Left cardiac atrium (tissue), 4 donors: ENCODE measurements at regions not wholly inside any gene's neighbourhood (a gene's known extent, or its start where the extent isn't known, plus 50 kb on each side); places are given as distances from the start of the nearest gene placed in this dataset.
"Not testable (repeated sequence)": the region's sequence is repeated elsewhere in the genome, so short reads cannot be mapped to it uniquely, and the experiment has no call there.

Experiments used
- ATAC-seq, 2 donors: fragments of 200-7000 bp; cut with Tn5 transposase; one replicate each; pipeline ENCODE4 v1.9.1; 2020; ENCODE audit warnings: mild to moderate bottlenecking in 2 of 2, moderate library complexity in 2 of 2
- DNase-seq: peaks from one replicate; pipeline ENCODE4 v3.0.0-alpha.2; 2020
- intact Hi-C, 2 donors: fragments of 100-400 bp; cut with DNase I; formaldehyde crosslinking; loops; one replicate each; pipeline versions ENCODE4 v1.14.1 to v1.15.1; 2022 to 2023
- donor health status: DM: no; HTN: yes; CAD: no.
- donor health status: DM: no; HTN: yes; CAD: no; lungs with severe emphysema.
- donor health status: DM: yes; HTN: yes; CAD: no.
- donor health status: Dilated cardiomyopathy.

DNA sequence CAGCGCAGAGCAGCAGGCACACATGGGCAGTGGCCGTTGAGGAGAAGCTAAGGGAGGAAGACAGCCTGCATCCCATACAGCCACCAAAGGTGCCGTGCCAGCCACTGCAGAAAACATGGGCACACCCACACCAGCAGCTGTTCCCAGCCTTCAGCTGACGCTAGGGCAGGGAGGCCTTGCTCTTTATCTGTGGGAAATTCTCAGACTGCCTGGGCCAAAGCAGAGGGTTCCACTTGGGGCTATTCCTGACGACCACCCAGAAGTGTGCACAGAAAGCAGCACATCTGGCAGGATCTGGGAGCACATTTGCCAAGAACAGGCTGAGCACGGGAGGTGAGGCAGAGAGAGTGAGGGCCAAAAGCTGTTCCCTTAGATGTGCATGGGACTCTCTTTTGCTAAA lies 101.3 kb upstream of the SOX11 start:
- DNase-seq = no peak
- intact Hi-C loops = no loop called here
- no peak for ATAC-seq

DNA sequence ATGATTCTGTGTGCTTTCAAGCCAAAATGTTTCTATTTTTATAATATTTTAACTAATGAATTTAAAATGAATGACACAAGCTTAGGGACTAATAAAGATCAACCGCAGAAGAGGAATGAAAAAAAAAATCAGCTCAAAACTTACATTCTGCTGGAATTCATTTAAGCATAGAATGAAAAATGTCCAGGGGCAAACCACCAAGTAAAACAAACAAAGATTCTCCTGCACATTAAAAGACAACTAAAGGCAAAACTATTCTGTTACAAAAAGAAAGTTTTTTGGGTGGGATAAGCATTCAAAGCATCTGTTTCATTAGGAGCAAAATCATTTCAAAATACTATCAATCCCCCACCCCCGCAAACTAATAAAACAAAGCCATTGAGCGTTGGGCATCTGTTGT lies 99.3 kb upstream of the SOX11 start:
- no peak for DNase-seq
- intact Hi-C loops = no loop called here
- no peak for ATAC-seq

DNA sequence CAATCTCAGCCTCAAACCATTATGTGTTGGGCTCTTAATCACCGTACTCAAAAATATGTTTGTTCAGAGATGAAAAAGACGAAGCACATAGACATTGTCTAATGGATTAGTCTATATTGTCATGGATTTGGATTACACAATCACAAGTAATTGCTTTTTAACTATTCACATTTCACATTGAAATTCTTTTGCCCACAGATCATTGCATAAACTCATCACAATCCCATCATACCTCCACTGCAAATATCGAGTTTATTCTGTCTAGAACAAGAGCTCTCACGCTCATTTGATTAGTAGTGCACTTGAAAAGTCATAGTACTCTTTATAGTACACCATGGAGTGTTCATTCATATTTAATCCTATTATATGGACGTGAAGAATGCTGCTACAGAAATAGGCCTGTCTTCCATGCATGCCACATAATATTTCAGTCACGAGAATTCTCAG lies 97.9 kb upstream of the SOX11 start:
- ATAC-seq (no peak), DNase-seq (no peak)
- intact Hi-C loops = no loop called here

DNA sequence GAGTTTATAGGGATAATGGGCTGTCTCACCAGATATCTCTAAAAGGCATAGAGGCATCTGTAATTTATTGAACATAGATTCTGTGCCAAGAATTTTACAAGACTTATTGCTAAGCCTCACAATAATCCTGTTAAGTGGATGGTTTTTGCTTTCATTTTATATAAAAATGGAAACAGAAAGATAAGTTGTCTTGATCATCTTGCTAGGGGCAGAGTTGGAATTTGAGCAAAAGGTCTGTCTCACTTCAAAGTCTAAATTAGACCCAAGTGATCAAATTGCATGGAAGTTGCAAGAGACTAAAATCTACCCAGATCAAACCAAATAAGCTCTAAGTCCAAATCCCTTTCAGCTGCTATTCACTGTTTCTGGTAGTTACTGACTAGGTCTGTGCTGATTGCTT lies 95.3 kb upstream of the SOX11 start:
- intact Hi-C loops = no loop called here
- DNase-seq = no peak
- no peak for ATAC-seq

DNA sequence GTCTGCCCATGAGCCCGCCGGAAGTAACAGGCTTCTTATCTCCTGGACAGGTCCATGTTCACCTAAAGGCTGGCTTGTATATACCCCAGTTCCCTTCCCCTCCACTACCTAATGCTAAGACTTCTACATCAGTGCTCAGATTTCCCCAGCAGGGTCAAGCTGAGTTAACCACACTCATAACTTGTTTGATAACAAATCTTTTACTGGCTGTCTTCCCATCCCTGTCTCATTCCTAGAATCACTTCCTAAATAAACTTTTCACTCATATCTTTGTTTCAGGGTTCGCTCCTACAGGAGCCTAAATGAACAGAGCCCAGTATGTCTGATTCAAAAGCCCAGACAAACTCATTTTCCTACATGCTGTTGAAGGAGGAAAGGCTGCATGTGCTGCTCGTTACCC lies 94.0 kb upstream of the SOX11 start:
- intact Hi-C loops = no loop called here
- DNase-seq = no peak
- no peak for ATAC-seq

DNA sequence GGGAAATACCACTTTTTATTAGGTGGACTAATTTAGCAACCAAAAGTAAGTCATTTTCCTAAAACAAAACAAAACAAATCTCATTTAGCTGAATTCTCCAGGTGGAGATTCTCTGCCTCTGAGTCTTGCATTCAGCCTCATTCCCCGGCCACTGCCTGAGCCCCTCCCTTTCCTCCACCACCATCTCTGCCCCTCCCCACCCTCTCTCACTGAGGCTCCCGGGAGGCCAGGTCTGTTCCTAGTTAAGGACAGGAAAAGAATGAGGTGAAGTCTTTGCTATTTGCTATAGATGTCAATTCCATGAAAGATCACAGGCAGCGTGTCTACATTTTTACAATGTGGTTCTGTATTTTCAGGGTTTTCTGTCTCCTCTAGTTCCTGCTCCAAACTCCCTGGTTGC lies 83.0 kb upstream of the SOX11 start:
- no peak for DNase-seq
- no peak for ATAC-seq
- intact Hi-C loops = no loop called here

DNA sequence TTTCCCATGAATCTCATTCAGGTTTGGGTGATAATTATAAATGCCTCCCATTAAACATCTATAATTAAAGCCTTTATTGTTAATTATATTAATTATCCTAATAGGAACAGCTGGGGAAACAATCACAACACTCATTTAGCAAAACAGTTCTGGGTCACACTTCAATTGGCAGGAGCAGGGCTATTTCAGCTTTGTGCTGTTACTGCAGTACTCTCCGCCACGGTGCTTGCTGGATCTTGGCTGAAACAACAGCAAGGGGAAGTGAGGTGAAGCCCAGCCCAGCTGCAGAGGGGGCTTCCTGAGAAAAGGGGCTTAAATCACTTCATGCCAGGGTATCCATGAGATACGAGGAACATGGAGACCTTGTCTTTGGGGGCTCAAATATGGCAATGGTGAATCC lies 79.5 kb upstream of the SOX11 start:
- intact Hi-C loops = no loop called here
- no peak for ATAC-seq
- no peak for DNase-seq

GRCh38 chr2:5616019-5616418 lies 76.2 kb upstream of the SOX11 start:
- no peak for DNase-seq
- ATAC-seq = no peak
- intact Hi-C loops = no loop called here

DNA sequence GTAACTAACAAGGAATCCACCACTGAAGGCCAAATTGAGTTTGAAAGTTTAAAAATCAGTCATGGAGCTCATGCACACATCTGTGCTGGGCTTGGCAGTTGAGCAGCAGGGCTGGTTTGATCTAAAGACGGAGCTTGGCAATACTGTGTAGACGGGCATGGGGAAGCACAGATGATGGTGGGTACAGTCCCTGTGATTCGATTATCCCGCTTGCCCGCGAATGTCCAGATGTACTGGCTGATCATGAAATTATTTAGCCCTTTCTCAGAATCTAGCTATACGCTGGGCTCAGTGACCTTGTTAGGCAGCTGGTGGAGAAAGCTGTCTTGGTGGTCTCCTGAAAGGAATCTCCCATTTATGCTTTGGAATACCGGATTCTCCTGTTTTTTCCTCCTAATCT lies 74.8 kb upstream of the SOX11 start:
- DNase-seq = no peak
- ATAC-seq = no peak
- intact Hi-C loops = no loop called here

DNA sequence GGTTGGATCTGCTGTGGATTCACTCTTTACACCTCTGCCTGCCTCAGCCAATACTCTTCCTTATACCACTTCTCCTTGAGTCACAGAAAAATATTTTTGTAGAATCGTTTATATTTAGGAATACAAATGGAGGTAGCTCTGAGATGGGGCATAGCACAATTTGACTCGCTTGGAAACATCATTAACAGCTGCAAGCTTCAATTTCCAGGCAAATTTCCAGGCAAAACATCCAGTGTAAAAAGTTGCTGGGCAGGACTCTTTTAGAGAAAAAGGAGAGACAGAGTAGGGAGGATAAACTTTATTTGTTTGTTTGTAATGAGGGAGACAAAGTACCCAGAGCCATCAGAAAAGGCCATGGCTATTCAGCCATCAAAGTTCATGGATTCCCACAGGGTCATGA lies 74.4 kb upstream of the SOX11 start:
- ATAC-seq (no peak), DNase-seq (no peak)
- intact Hi-C loops = no loop called here

- ATAC-seq (no peak), DNase-seq (no peak)
- intact Hi-C loops = no loop called here
Measured at GRCh38 chr2:5618271-5618670, 73.9 kb upstream of the SOX11 start.

GRCh38 chr2:5625556-5626065 lies 66.6 kb upstream of the SOX11 start:
- ATAC-seq, intact Hi-C loops, DNase-seq: not testable (repeated sequence)

DNA sequence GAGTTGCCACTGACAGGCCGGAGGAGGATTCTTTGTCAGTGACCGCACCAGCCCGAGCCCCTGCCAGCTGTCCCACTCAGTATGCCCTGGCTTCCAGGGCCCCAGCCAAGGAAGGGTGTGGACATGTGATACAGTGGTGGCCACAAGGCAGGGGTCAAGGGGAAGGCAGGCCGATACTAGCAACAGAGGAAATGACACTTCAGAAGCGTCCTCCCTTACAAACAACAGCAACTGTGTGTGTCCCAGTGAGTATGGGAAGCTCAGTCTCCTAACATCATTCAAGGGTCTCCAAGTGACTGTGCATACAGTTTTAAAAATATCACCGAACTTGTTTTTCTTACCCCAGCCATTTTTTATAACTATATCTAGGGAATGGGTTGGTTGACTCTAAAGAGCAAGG lies 63.7 kb upstream of the SOX11 start:
- ATAC-seq, intact Hi-C loops, DNase-seq: not testable (repeated sequence)

DNA sequence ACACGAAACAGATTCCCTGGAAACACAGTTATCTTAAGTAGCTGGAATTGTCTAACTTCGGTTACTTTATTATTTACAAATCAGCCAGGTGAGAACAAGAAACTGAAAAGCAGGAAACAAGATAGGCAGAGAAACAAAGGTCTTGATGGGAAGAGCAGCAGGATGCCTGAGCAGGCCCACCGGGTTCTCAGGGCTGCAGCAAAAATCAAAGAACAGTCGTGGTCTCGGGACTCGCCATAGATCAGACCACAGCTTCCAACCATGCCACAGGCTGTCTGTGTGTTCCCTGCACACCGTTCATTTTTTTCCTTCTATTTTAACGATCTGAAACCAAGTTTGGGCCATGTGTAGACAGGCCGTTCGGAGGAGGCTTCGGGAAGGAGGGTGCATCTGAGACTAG lies 62.7 kb upstream of the SOX11 start:
- intact Hi-C loops, DNase-seq: not testable (repeated sequence)

GRCh38 chr2:5637051-5637450 lies 55.1 kb upstream of the SOX11 start:
- intact Hi-C loops, ATAC-seq: not testable (repeated sequence)

More for the DNA sequence above, 62.7 kb upstream of the SOX11 start:
- ATAC-seq = not testable (repeated sequence)

More at GRCh38 chr2:5637051-5637450, 55.1 kb upstream of the SOX11 start:
- DNase-seq = not testable (repeated sequence)
